Inflammatory macrophage treated with lipopolysaccharide for 4 hours (primary cell): ENCODE measurements at regions not wholly inside any gene's neighbourhood (a gene's known extent, or its start where the extent isn't known, plus 50 kb on each side); places are given as distances from the start of the nearest gene placed in this dataset.
"Not testable (repeated sequence)": the region's sequence is repeated elsewhere in the genome, so short reads cannot be mapped to it uniquely, and the experiment has no call there.

Experiments used
- DNase-seq: peaks from one replicate; pipeline ENCODE4 v3.0.0-alpha.2; 2020

- no peak for DNase-seq
These were observed 301.9 kb downstream of the RASEF start for GRCh38 chr9:82761027-82761426.

GRCh38 chr9:82761956-82762355, 301.0 kb downstream of the RASEF start:
- no peak for DNase-seq

GRCh38 chr9:82763656-82764055, 299.3 kb downstream of the RASEF start:
- DNase-seq, result no peak

DNA sequence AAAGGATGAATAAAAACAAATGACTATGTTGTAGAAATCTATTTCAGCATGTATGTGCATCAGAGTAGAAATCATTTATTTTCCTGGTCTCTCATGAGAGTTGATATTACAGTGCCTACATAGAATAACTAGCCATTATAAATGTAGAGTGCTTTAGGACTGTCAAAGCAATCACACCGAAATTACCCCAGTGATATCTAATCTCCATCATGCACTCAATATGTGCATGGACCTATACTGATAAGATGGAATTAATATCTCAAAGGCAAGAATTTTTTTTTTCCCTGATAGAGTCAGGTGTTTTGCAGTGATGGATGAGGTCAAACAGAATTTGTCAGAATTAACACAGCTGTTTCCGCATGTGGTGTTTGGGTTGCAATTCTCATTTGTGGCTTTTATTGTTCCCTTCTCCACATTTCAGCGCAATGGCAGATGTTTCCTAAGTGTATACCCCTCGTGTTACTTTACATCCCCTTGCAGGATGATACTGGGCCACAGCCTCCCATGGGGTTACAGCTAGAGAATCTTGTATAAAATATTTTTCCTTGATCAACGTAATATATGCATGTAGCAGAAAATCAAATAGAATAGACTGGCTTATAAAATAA, 298.8 kb downstream of the RASEF start:
- DNase-seq, result no peak

GRCh38 chr9:82774707-82775231, 288.2 kb downstream of the RASEF start:
- not testable (repeated sequence) for DNase-seq

GRCh38 chr9:82776508-82776907, 286.4 kb downstream of the RASEF start:
- no peak for DNase-seq

- no peak for DNase-seq
These were observed 285.6 kb downstream of the RASEF start for GRCh38 chr9:82777366-82777765.

- not testable (repeated sequence) for DNase-seq
These were observed 284.0 kb downstream of the RASEF start for GRCh38 chr9:82778923-82779322.

- no peak for DNase-seq
These were observed 282.9 kb downstream of the RASEF start for GRCh38 chr9:82780017-82780416.

DNA sequence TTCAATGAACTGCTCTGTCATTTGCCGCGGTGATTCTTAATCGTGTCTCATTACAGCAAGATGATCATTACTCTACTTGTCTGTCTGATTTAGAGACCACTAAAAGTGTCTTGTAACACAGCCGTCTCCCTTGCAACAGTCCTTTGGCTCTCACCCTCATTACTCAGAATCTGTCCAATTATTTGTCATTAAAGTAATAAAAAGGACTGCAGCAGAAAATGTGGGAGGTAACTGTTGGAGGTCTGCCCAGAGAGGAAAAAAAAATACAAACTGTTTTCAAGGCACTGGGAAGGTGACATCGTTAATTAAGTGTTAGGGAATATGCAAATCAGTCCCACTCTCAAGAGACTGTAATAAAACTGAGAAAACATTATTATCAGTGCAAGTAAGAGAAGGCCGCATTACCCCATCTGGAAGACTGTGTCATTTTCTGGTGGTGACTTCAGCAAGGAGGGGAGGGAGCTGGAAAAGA, 281.0 kb downstream of the RASEF start:
- no peak for DNase-seq

DNA sequence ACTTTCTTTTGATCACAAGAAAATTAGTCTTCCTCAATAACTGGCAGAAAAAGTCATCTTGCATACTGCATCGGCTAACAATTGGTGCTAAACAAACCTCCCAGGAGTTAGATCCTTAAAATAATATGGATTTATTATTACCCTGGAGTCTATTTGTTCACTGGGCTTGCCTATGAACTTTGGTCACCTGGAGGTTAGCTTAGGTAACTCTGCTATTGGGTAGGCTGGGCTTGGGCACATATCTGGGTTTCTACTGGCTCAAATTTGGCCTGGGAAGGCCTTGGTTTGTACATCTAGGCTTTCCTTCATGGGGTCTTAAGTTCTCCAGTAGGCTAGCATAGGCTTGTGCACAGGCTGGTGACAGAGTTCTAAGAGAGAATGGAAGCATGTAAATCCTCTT, 279.9 kb downstream of the RASEF start:
- no peak for DNase-seq

- no peak for DNase-seq
These were observed 278.4 kb downstream of the RASEF start for GRCh38 chr9:82784589-82784988.

DNA sequence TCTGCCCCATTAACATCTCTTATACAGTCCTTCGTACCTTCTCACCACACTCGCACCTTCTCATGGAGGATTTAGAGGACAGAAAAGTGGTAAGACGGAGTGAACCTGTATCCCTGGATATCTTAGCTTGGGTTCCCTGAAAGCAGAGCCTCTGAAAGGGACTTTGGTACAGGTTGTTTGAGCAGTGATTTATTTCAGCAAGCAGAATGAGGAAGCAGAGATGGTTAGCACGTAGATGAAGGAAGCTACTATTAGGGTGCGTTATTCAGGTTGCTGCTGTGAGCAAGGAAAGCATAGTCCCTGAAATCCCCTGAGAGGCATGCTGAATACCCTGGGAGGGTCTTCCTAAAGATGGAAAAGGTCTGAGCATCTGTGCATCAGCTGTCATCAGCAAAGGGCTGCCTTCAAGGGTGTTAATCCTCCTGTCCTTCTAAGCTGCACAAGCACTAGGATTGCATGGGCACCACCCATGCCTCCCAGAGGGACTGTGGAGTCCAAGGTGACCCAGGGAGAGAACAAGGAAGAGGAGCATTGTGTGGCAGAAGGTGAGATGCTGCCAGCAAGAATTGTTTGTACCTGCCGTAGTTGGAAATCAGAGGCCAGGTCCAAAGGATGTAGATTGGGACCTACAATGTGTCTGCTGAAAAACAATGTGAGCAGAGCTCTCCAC, 273.7 kb downstream of the RASEF start:
- DNase-seq, result no peak

DNA sequence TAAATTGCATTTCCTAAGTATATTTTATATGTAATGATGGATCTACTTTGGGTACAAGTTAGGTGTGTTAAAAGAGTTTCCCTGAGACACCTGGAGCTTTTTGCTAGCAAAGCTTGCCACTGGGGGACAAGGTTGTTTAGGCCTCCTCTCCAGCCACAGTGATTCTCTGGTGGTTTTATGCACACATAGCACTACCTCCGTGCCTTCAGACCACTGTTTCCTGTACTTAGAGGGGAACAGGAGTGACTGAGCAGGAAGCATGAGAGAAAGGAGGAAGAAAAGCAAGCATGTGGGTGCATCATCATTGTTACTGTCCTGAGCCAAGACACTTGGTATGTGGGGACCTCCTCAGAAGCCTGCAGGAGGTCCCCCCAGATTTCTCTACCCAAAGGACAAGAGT, 272.1 kb downstream of the RASEF start:
- no peak for DNase-seq

- no peak for DNase-seq
These were observed 271.2 kb downstream of the RASEF start for GRCh38 chr9:82791692-82792091.

GRCh38 chr9:82797534-82797933, 265.4 kb downstream of the RASEF start:
- no peak for DNase-seq

DNA sequence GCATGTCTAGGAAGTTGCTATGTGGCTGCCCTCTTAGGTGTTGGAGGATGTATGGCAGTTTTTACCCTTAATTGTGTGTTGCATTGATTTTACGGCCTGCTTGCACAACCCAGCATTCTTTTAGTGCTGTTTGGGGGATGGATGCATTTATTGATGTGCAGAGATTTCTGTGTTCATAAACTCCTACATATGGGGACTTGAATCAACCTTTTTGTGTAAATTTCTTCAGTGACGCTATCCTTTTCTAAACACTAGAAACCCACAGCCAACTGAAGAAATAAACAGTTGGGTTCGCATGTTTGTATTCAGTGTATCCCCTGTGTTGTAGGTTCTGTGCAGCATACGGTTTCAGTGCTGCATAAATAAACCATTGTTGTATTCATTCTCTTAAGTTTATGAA, 263.7 kb downstream of the RASEF start:
- DNase-seq, result no peak

- no peak for DNase-seq
These were observed 257.9 kb downstream of the RASEF start for GRCh38 chr9:82805027-82805426.

GRCh38 chr9:82808478-82808877, 254.5 kb downstream of the RASEF start:
- DNase-seq, result no peak

- DNase-seq, result no peak
These were observed 252.0 kb downstream of the RASEF start for GRCh38 chr9:82810915-82811314.

DNA sequence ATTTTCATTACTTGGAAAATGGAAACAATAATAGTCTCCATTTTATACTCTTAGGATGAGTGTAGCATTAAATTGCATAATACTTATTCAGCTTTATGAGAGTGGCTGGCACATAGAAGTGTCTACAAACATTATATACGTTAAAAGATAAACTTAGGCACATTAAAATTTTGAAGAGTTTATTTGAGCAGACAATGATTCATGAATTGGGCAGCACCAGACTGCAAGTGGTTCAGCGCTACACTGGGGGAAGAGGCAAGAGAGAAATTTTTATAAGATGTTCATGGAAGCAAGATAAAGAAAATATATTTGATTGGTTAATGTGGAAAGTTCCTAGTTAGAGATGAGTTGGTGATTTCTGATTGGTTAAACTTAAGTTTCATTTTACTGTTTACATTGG, 243.7 kb downstream of the RASEF start:
- DNase-seq, result no peak

- DNase-seq, result no peak
These were observed 242.8 kb downstream of the RASEF start for GRCh38 chr9:82820186-82820585.

GRCh38 chr9:82829818-82830217, 233.1 kb downstream of the RASEF start:
- DNase-seq, result no peak

DNA sequence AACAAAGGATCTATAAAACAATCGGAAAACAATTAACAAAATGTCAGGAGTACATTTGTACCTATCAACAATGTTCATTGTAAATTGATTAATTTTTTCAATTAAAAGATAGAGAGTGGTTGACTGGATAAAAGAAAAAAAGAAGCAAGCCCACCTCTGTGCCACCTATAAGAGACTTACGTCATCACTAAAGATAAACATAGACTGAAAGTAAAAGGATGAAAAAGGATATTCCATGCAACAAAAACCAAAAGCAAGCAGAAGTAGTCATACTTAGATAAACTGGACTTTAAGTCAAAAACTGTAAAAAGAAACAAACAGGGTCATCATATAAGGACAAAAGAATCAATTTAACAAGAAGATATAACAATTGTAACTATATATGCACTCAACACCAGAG, 197.4 kb downstream of the RASEF start:
- DNase-seq, result no peak
